OCI-LY1 (cell line): ENCODE measurements at regions not wholly inside any gene's neighbourhood (a gene's known extent, or its start where the extent isn't known, plus 50 kb on each side); places are given as distances from the start of the nearest gene placed in this dataset.

Experiments
- EZH2 ChIP-seq: fragments of 200-600 bp; sonication (generic), shearing (Covaris generic); IDR thresholded peaks from 2 replicates; pipeline ENCODE4 v1.8.0; 2017; ENCODE audit warnings: borderline replicate concordance, mixed run types, mild to moderate bottlenecking, antibody characterized with exemption, low read length, moderate library complexity, mixed read lengths
- TF ChIP-seq, protein P1 (sequence below): fragments of 200-600 bp; sonication (generic), shearing (Covaris generic); IDR thresholded peaks from 2 replicates; pipeline ENCODE4 v1.5.1; 2017; ENCODE audit warnings: mild to moderate bottlenecking, antibody characterized with exemption, low read length, moderate library complexity, mixed read lengths

- TF ChIP-seq, protein P1, sequence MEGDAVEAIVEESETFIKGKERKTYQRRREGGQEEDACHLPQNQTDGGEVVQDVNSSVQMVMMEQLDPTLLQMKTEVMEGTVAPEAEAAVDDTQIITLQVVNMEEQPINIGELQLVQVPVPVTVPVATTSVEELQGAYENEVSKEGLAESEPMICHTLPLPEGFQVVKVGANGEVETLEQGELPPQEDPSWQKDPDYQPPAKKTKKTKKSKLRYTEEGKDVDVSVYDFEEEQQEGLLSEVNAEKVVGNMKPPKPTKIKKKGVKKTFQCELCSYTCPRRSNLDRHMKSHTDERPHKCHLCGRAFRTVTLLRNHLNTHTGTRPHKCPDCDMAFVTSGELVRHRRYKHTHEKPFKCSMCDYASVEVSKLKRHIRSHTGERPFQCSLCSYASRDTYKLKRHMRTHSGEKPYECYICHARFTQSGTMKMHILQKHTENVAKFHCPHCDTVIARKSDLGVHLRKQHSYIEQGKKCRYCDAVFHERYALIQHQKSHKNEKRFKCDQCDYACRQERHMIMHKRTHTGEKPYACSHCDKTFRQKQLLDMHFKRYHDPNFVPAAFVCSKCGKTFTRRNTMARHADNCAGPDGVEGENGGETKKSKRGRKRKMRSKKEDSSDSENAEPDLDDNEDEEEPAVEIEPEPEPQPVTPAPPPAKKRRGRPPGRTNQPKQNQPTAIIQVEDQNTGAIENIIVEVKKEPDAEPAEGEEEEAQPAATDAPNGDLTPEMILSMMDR = no peak
- no peak for TF ChIP-seq EZH2
Observed at GRCh38 chr15:70308735-70309434, 211.2 kb upstream of the TLE3 start.
